Activated naive CD4-positive, alpha-beta T cell treated with anti-CD3 and anti-CD28 coated beads, Interleukin-2, amount 50 U/mL, for 72 hours (primary cell): ENCODE measurements at regions not wholly inside any gene's neighbourhood (a gene's known extent, or its start where the extent isn't known, plus 50 kb on each side); places are given as distances from the start of the nearest gene placed in this dataset.

Experiments
- ATAC-seq, 2 donors: fragments of 150-1000 bp; cut with Tn5 transposase; 2 replicates each; pipeline ENCODE4 v1.10.0; 2021; ENCODE audit warnings: mild to moderate bottlenecking in 2 of 2, moderate library complexity in 2 of 2
- DNase-seq, 2 donors: peaks; one replicate each; pipeline ENCODE4 v3.0.0; 2021 to 2022; ENCODE audit warnings: low spot score in 2 of 2
- H3K27ac Mint-ChIP-seq, 2 donors: one replicate each; pipeline ENCODE4 v1.8.0; 2022; ENCODE audit warnings: mild to moderate bottlenecking in 2 of 2, mixed read lengths in 2 of 2
- H3K36me3 Mint-ChIP-seq, 2 donors: one replicate each; pipeline ENCODE4 v1.8.0; 2022; ENCODE audit warnings: mixed read lengths in 2 of 2
- H3K9me3 Mint-ChIP-seq, 2 donors: one replicate each; pipeline ENCODE4 v1.8.0; 2022; ENCODE audit warnings: mixed read lengths in 2 of 2

- no peak for DNase-seq
- H3K9me3 Mint-ChIP-seq = peaks cover 13 to 22% of the 10 kb centered on the region in 2 donors
- no peaks in the 10 kb centered on the region for H3K36me3 Mint-ChIP-seq
- no peak for ATAC-seq
- H3K27ac Mint-ChIP-seq = no peak overlapping the region
Observed at GRCh38 chr7:46577394-46577793, 656.3 kb upstream of the IGFBP3 start.

- no peak for ATAC-seq
- peaks cover 13 to 27% of the 10 kb centered on the region in 2 donors for H3K9me3 Mint-ChIP-seq
- no peaks in the 10 kb centered on the region for H3K36me3 Mint-ChIP-seq
- no peak for DNase-seq
- H3K27ac Mint-ChIP-seq = no peak overlapping the region
Observed at GRCh38 chr7:46576950-46577349, 655.9 kb upstream of the IGFBP3 start.

GRCh38 chr7:46572691-46573090 is 651.6 kb upstream of the IGFBP3 start:
- Mint-ChIP-seq H3K9me3 (peaks cover 9 to 16% of the 10 kb centered on the region in 2 donors), H3K27ac (no peak overlapping the region), H3K36me3 (no peaks in the 10 kb centered on the region)
- no peak for DNase-seq
- ATAC-seq = no peak

GRCh38 chr7:46571996-46572395 is 650.9 kb upstream of the IGFBP3 start:
- H3K27ac Mint-ChIP-seq = no peak overlapping the region
- no peak for DNase-seq
- no peak for ATAC-seq
- peaks cover 7 to 13% of the 10 kb centered on the region in 2 donors for H3K9me3 Mint-ChIP-seq
- H3K36me3 Mint-ChIP-seq = no peaks in the 10 kb centered on the region

GRCh38 chr7:46569133-46569465 is 648.0 kb upstream of the IGFBP3 start:
- DNase-seq (no peak), ATAC-seq (no peak)
- H3K27ac Mint-ChIP-seq = no peak overlapping the region
- H3K9me3 Mint-ChIP-seq = peaks cover 13% of the 10 kb centered on the region in 2 donors
- no peaks in the 10 kb centered on the region for H3K36me3 Mint-ChIP-seq

GRCh38 chr7:46568420-46569132 is 647.5 kb upstream of the IGFBP3 start:
- Mint-ChIP-seq H3K27ac (no peak overlapping the region), H3K9me3 (peaks cover 13 to 17% of the 10 kb centered on the region in 2 donors), H3K36me3 (no peaks in the 10 kb centered on the region)
- no peak for ATAC-seq
- no peak for DNase-seq

- Mint-ChIP-seq H3K36me3 (no peaks in the 10 kb centered on the region), H3K27ac (no peak overlapping the region), H3K9me3 (peaks cover 10 to 14% of the 10 kb centered on the region in 2 donors)
- DNase-seq (no peak), ATAC-seq (no peak)
Observed at GRCh38 chr7:46567858-46568257, 646.8 kb upstream of the IGFBP3 start.

GRCh38 chr7:46566097-46566774 is 645.2 kb upstream of the IGFBP3 start:
- DNase-seq (no peak), ATAC-seq (no peak)
- Mint-ChIP-seq H3K27ac (no peak overlapping the region), H3K36me3 (no peaks in the 10 kb centered on the region), H3K9me3 (peaks cover 8 to 12% of the 10 kb centered on the region in 2 donors)

GRCh38 chr7:46565253-46566096 is 644.4 kb upstream of the IGFBP3 start:
- Mint-ChIP-seq H3K27ac (no peak overlapping the region), H3K9me3 (peaks cover 12 to 16% of the 10 kb centered on the region in 2 donors), H3K36me3 (no peaks in the 10 kb centered on the region)
- DNase-seq (no peak), ATAC-seq (no peak)

GRCh38 chr7:46559194-46559832 is 638.2 kb upstream of the IGFBP3 start:
- DNase-seq (no peak), ATAC-seq (no peak)
- Mint-ChIP-seq H3K27ac (no peak overlapping the region), H3K9me3 (peaks cover 13 to 21% of the 10 kb centered on the region in 2 donors), H3K36me3 (no peaks in the 10 kb centered on the region)

- Mint-ChIP-seq H3K27ac (no peak overlapping the region), H3K36me3 (no peaks in the 10 kb centered on the region), H3K9me3 (peaks cover 15 to 24% of the 10 kb centered on the region in 2 donors)
- DNase-seq (no peak), ATAC-seq (no peak)
Observed at GRCh38 chr7:46558482-46559193, 637.6 kb upstream of the IGFBP3 start.

- Mint-ChIP-seq H3K27ac (no peak overlapping the region), H3K9me3 (peaks cover 19 to 24% of the 10 kb centered on the region in 2 donors), H3K36me3 (no peaks in the 10 kb centered on the region)
- ATAC-seq (no peak), DNase-seq (no peak)
Observed at GRCh38 chr7:46557781-46558180, 636.7 kb upstream of the IGFBP3 start.

- H3K36me3 Mint-ChIP-seq = no peaks in the 10 kb centered on the region
- H3K9me3 Mint-ChIP-seq = peaks cover 19 to 26% of the 10 kb centered on the region in 2 donors
- DNase-seq (no peak), ATAC-seq (no peak)
- H3K27ac Mint-ChIP-seq = no peak overlapping the region
Observed at GRCh38 chr7:46557295-46557711, 636.2 kb upstream of the IGFBP3 start.

- no peaks in the 10 kb centered on the region for H3K36me3 Mint-ChIP-seq
- peaks cover 14 to 18% of the 10 kb centered on the region in 2 donors for H3K9me3 Mint-ChIP-seq
- DNase-seq = no peak
- no peak for ATAC-seq
- H3K27ac Mint-ChIP-seq = no peak overlapping the region
Observed at GRCh38 chr7:46554688-46555422, 633.8 kb upstream of the IGFBP3 start.

- ATAC-seq (no peak), DNase-seq (no peak)
- Mint-ChIP-seq H3K36me3 (no peaks in the 10 kb centered on the region), H3K9me3 (peaks cover 11 to 16% of the 10 kb centered on the region in 2 donors), H3K27ac (no peak overlapping the region)
Observed at GRCh38 chr7:46551603-46552002, 630.5 kb upstream of the IGFBP3 start.

GRCh38 chr7:46550864-46551263 is 629.8 kb upstream of the IGFBP3 start:
- H3K9me3 Mint-ChIP-seq = peaks cover 13 to 16% of the 10 kb centered on the region in 2 donors
- no peak overlapping the region for H3K27ac Mint-ChIP-seq
- DNase-seq = no peak
- ATAC-seq = no peak
- no peaks in the 10 kb centered on the region for H3K36me3 Mint-ChIP-seq
